ENCODE measurements at regions not wholly inside any gene's neighbourhood (a gene's known extent, or its start where the extent isn't known, plus 50 kb on each side); places are given as distances from the start of the nearest gene placed in this dataset.
A peak's percentile ranks its signal among the peaks of the same experiment; 100 is the strongest.

GRCh38 chr4:81769244-81769643, 297.5 kb upstream of the RASGEF1B start:
- Histone ChIP-seq H3K36me3 (ENCODE audit: control insufficient read depth, insufficient read depth, low read length) (no peaks in the 10 kb centered on the region), H3K27me3 (ENCODE audit: control insufficient read depth, insufficient read depth, low read length) (no peaks in the 10 kb centered on the region), H3K4me3 (ENCODE audit: low read length) (no peak overlapping the region), H3K4me1 (ENCODE audit: control insufficient read depth, insufficient read depth, low read length) (no peaks in the 10 kb centered on the region), H3K9me3 (ENCODE audit: control insufficient read depth, low read depth, low read length) (no peaks in the 10 kb centered on the region), H3K27ac (ENCODE audit: low read length) (no peak overlapping the region)
- WGBS (ENCODE audit: insufficient coverage, low lambda C conversion rate): no CpG with 5 or more reads among the region's 2 CpGs
- no peak for DNase-seq

- H3K9me3 ChIP-seq (ENCODE audit: control insufficient read depth, low read depth, low read length): no peaks in the 10 kb centered on the region
- H3K4me3 ChIP-seq (ENCODE audit: low read length): no peak overlapping the region
- no peaks in the 10 kb centered on the region for H3K36me3 ChIP-seq (ENCODE audit: control insufficient read depth, insufficient read depth, low read length)
- no peak overlapping the region for H3K27ac ChIP-seq (ENCODE audit: low read length)
- no peaks in the 10 kb centered on the region for H3K27me3 ChIP-seq (ENCODE audit: control insufficient read depth, insufficient read depth, low read length)
- WGBS (ENCODE audit: insufficient coverage, low lambda C conversion rate): no CpG with 5 or more reads among the region's 1 CpG
- H3K4me1 ChIP-seq (ENCODE audit: control insufficient read depth, insufficient read depth, low read length): peaks cover 2% of the 10 kb centered on the region
- peak in 1 of 2 donors; percentile 15 for DNase-seq
Measured at GRCh38 chr4:81758574-81759264, 287.0 kb upstream of the RASGEF1B start.

- no peak for DNase-seq
Measured at GRCh38 chr4:81757691-81758090, 286.0 kb upstream of the RASGEF1B start.

GRCh38 chr4:81756973-81757372, 285.3 kb upstream of the RASGEF1B start:
- DNase-seq: no peak
- Histone ChIP-seq H3K4me1 (ENCODE audit: control insufficient read depth, insufficient read depth, low read length) (peaks cover 2% of the 10 kb centered on the region), H3K27ac (ENCODE audit: low read length) (no peak overlapping the region), H3K4me3 (ENCODE audit: low read length) (no peak overlapping the region), H3K36me3 (ENCODE audit: control insufficient read depth, insufficient read depth, low read length) (no peaks in the 10 kb centered on the region), H3K9me3 (ENCODE audit: control insufficient read depth, low read depth, low read length) (no peaks in the 10 kb centered on the region), H3K27me3 (ENCODE audit: control insufficient read depth, insufficient read depth, low read length) (no peaks in the 10 kb centered on the region)
- WGBS (ENCODE audit: insufficient coverage, low lambda C conversion rate): 53% methylated on average over 2 of the region's 3 CpGs

More at GRCh38 chr4:81757691-81758090, 286.0 kb upstream of the RASGEF1B start:
- no CpG with 5 or more reads among the region's 2 CpGs for WGBS (ENCODE audit: insufficient coverage, low lambda C conversion rate)
- H3K27ac ChIP-seq (ENCODE audit: low read length): no peak overlapping the region
- H3K4me1 ChIP-seq (ENCODE audit: control insufficient read depth, insufficient read depth, low read length): peaks cover 2% of the 10 kb centered on the region
- no peaks in the 10 kb centered on the region for H3K27me3 ChIP-seq (ENCODE audit: control insufficient read depth, insufficient read depth, low read length)
- no peaks in the 10 kb centered on the region for H3K36me3 ChIP-seq (ENCODE audit: control insufficient read depth, insufficient read depth, low read length)
- no peaks in the 10 kb centered on the region for H3K9me3 ChIP-seq (ENCODE audit: control insufficient read depth, low read depth, low read length)
- H3K4me3 ChIP-seq (ENCODE audit: low read length): no peak overlapping the region

GRCh38 chr4:81756042-81756441, 284.3 kb upstream of the RASGEF1B start:
- Histone ChIP-seq H3K27me3 (ENCODE audit: control insufficient read depth, insufficient read depth, low read length) (no peaks in the 10 kb centered on the region), H3K27ac (ENCODE audit: low read length) (no peak overlapping the region), H3K36me3 (ENCODE audit: control insufficient read depth, insufficient read depth, low read length) (no peaks in the 10 kb centered on the region), H3K9me3 (ENCODE audit: control insufficient read depth, low read depth, low read length) (no peaks in the 10 kb centered on the region), H3K4me1 (ENCODE audit: control insufficient read depth, insufficient read depth, low read length) (peaks cover 2% of the 10 kb centered on the region), H3K4me3 (ENCODE audit: low read length) (no peak overlapping the region)
- 91% methylated on average over 2 of the region's 2 CpGs for WGBS (ENCODE audit: insufficient coverage, low lambda C conversion rate)
- no peak for DNase-seq

GRCh38 chr4:81754169-81754568, 282.5 kb upstream of the RASGEF1B start:
- H3K9me3 ChIP-seq (ENCODE audit: control insufficient read depth, low read depth, low read length): no peaks in the 10 kb centered on the region
- WGBS (ENCODE audit: insufficient coverage, low lambda C conversion rate): 100% methylated on average over 1 of the region's 4 CpGs

GRCh38 chr4:81751531-81752289, 280.0 kb upstream of the RASGEF1B start:
- Histone ChIP-seq H3K9me3 (ENCODE audit: control insufficient read depth, low read depth, low read length) (no peaks in the 10 kb centered on the region), H3K4me3 (ENCODE audit: low read length) (no peak overlapping the region), H3K27me3 (ENCODE audit: control insufficient read depth, insufficient read depth, low read length) (no peaks in the 10 kb centered on the region), H3K36me3 (ENCODE audit: control insufficient read depth, insufficient read depth, low read length) (no peaks in the 10 kb centered on the region), H3K4me1 (ENCODE audit: control insufficient read depth, insufficient read depth, low read length) (no peaks in the 10 kb centered on the region), H3K27ac (ENCODE audit: low read length) (no peak overlapping the region)
- DNase-seq: no peak
- 100% methylated on average over 2 of the region's 6 CpGs for WGBS (ENCODE audit: insufficient coverage, low lambda C conversion rate)

More at GRCh38 chr4:81754169-81754568, 282.5 kb upstream of the RASGEF1B start:
- Histone ChIP-seq H3K27ac (ENCODE audit: low read length) (no peak overlapping the region), H3K4me3 (ENCODE audit: low read length) (no peak overlapping the region), H3K4me1 (ENCODE audit: control insufficient read depth, insufficient read depth, low read length) (peaks cover 2% of the 10 kb centered on the region), H3K27me3 (ENCODE audit: control insufficient read depth, insufficient read depth, low read length) (no peaks in the 10 kb centered on the region), H3K36me3 (ENCODE audit: control insufficient read depth, insufficient read depth, low read length) (no peaks in the 10 kb centered on the region)
- DNase-seq: no peak

GRCh38 chr4:81747242-81747930, 275.7 kb upstream of the RASGEF1B start:
- DNase-seq: peak in 1 of 2 donors; percentile 27
- no peaks in the 10 kb centered on the region for H3K36me3 ChIP-seq (ENCODE audit: control insufficient read depth, insufficient read depth, low read length)

GRCh38 chr4:81746773-81747172, 275.1 kb upstream of the RASGEF1B start:
- no peak overlapping the region for H3K27ac ChIP-seq (ENCODE audit: low read length)
- no peaks in the 10 kb centered on the region for H3K36me3 ChIP-seq (ENCODE audit: control insufficient read depth, insufficient read depth, low read length)
- H3K4me1 ChIP-seq (ENCODE audit: control insufficient read depth, insufficient read depth, low read length): peaks cover 2% of the 10 kb centered on the region
- no peaks in the 10 kb centered on the region for H3K27me3 ChIP-seq (ENCODE audit: control insufficient read depth, insufficient read depth, low read length)
- H3K9me3 ChIP-seq (ENCODE audit: control insufficient read depth, low read depth, low read length): no peaks in the 10 kb centered on the region
- WGBS (ENCODE audit: insufficient coverage, low lambda C conversion rate): no CpG with 5 or more reads among the region's 1 CpG
- DNase-seq: no peak
- no peak overlapping the region for H3K4me3 ChIP-seq (ENCODE audit: low read length)

More at GRCh38 chr4:81747242-81747930, 275.7 kb upstream of the RASGEF1B start:
- Histone ChIP-seq H3K4me3 (ENCODE audit: low read length) (no peak overlapping the region), H3K27ac (ENCODE audit: low read length) (no peak overlapping the region), H3K27me3 (ENCODE audit: control insufficient read depth, insufficient read depth, low read length) (no peaks in the 10 kb centered on the region), H3K9me3 (ENCODE audit: control insufficient read depth, low read depth, low read length) (no peaks in the 10 kb centered on the region), H3K4me1 (ENCODE audit: control insufficient read depth, insufficient read depth, low read length) (peaks cover 2% of the 10 kb centered on the region)
- no CpG with 5 or more reads among the region's 2 CpGs for WGBS (ENCODE audit: insufficient coverage, low lambda C conversion rate)

- H3K4me1 ChIP-seq (ENCODE audit: control insufficient read depth, insufficient read depth, low read length): peaks cover 2% of the 10 kb centered on the region
- no peak for DNase-seq
- H3K27me3 ChIP-seq (ENCODE audit: control insufficient read depth, insufficient read depth, low read length): no peaks in the 10 kb centered on the region
- no peaks in the 10 kb centered on the region for H3K9me3 ChIP-seq (ENCODE audit: control insufficient read depth, low read depth, low read length)
- no peak overlapping the region for H3K4me3 ChIP-seq (ENCODE audit: low read length)
- no peak overlapping the region for H3K27ac ChIP-seq (ENCODE audit: low read length)
- WGBS (ENCODE audit: insufficient coverage, low lambda C conversion rate): 43% methylated on average over 1 of the region's 2 CpGs
- no peaks in the 10 kb centered on the region for H3K36me3 ChIP-seq (ENCODE audit: control insufficient read depth, insufficient read depth, low read length)
Measured at GRCh38 chr4:81746071-81746470, 274.4 kb upstream of the RASGEF1B start.
